GM23338 (cell line): ENCODE measurements at regions not wholly inside any gene's neighbourhood (a gene's known extent, or its start where the extent isn't known, plus 50 kb on each side); places are given as distances from the start of the nearest gene placed in this dataset.
A peak's percentile ranks its signal among the peaks of the same experiment; 100 is the strongest.

Experiments used
- ATAC-seq: fragments of 200-7000 bp; cut with Tn5 transposase; 3 replicates; pipeline ENCODE4 v1.9.1; 2020
- DNase-seq: peaks from one replicate; pipeline ENCODE4 v3.0.0-alpha.2; 2015; ENCODE audit warnings: low spot score
- H2AFZ ChIP-seq: fragments of 200-600 bp; sonication (generic); 2 replicates; pipeline ENCODE4 v1.8.0; 2016; ENCODE audit warnings: antibody characterized with exemption, mild to moderate bottlenecking, moderate library complexity
- H3F3A ChIP-seq: fragments of 200-600 bp; sonication (generic); replicated peaks from 2 replicates; pipeline ENCODE4 v1.8.0; 2017; ENCODE audit warnings: antibody characterized with exemption, mixed run types, low read depth
- H3K27ac ChIP-seq: fragments of 200-600 bp; sonication (generic); 2 replicates; pipeline ENCODE4 v1.6.1; 2016; ENCODE audit warnings: low read depth
- H3K27me3 ChIP-seq: fragments of 200-600 bp; sonication (generic); 2 replicates; pipeline ENCODE4 v1.8.0; 2016; ENCODE audit warnings: mild to moderate bottlenecking, mixed run types, moderate library complexity; ENCODE audit not compliant: insufficient read depth
- H3K36me3 ChIP-seq: fragments of 200-600 bp; sonication (generic); 2 replicates; pipeline ENCODE4 v1.8.0; 2016; ENCODE audit warnings: mild to moderate bottlenecking; ENCODE audit not compliant: insufficient read depth
- H3K4me1 ChIP-seq: fragments of 200-600 bp; sonication (generic); 2 replicates; pipeline ENCODE4 v1.8.0; 2016; ENCODE audit warnings: mild to moderate bottlenecking, moderate library complexity; ENCODE audit not compliant: insufficient read depth
- H3K4me2 ChIP-seq: fragments of 200-600 bp; sonication (generic); 2 replicates; pipeline ENCODE4 v1.7.1; 2017; ENCODE audit warnings: mixed run types
- H3K4me3 ChIP-seq: fragments of 200-600 bp; sonication (generic); 2 replicates; pipeline ENCODE4 v1.6.1; 2016; ENCODE audit warnings: mixed run types
- H3K79me2 ChIP-seq: fragments of 200-600 bp; sonication (generic); replicated peaks from 2 replicates; pipeline ENCODE4 v1.8.0; 2017; ENCODE audit warnings: mild to moderate bottlenecking; ENCODE audit not compliant: insufficient read depth
- H3K9me2 ChIP-seq: fragments of 200-600 bp; sonication (generic); 2 replicates; pipeline ENCODE4 v1.8.0; 2017; ENCODE audit not compliant: insufficient read depth
- H4K20me1 ChIP-seq: fragments of 200-600 bp; sonication (generic); replicated peaks from 2 replicates; pipeline ENCODE4 v1.8.0; 2017; ENCODE audit warnings: mild to moderate bottlenecking; ENCODE audit not compliant: insufficient read depth
- H3K27ac Mint-ChIP-seq: 2 replicates; pipeline ENCODE4 v1.8.0; 2020; ENCODE audit warnings: inconsistent platforms, mild to moderate bottlenecking, moderate library complexity, mixed read lengths
- H3K27me3 Mint-ChIP-seq: 3 replicates; pipeline ENCODE4 v1.8.0; 2022; ENCODE audit warnings: low read depth, mild to moderate bottlenecking, moderate library complexity, mixed read lengths, inconsistent platforms; ENCODE audit not compliant: insufficient read depth, poor library complexity
- H3K36me3 Mint-ChIP-seq: 3 replicates; pipeline ENCODE4 v1.8.0; 2021; ENCODE audit warnings: low read depth, mild to moderate bottlenecking, inconsistent platforms, moderate library complexity, mixed read lengths
- H3K4me1 Mint-ChIP-seq: 3 replicates; pipeline ENCODE4 v1.8.0; 2020; ENCODE audit warnings: mild to moderate bottlenecking, inconsistent platforms, mixed read lengths
- H3K4me3 Mint-ChIP-seq: 3 replicates; pipeline ENCODE4 v1.8.0; 2021; ENCODE audit warnings: moderate library complexity, mild to moderate bottlenecking, inconsistent platforms, mixed read lengths
- H3K9me3 Mint-ChIP-seq: 3 replicates; pipeline ENCODE4 v1.8.0; 2020; ENCODE audit warnings: moderate library complexity, mild to moderate bottlenecking, inconsistent platforms, mixed read lengths
- EZH2 ChIP-seq: fragments of 200-600 bp; sonication (generic); IDR thresholded peaks from one replicate; pipeline ENCODE4 v1.8.0; 2017; ENCODE audit warnings: antibody characterized with exemption, mild to moderate bottlenecking, low read depth; ENCODE audit not compliant: unreplicated experiment
- EZH2phosphoT487 ChIP-seq: fragments of 200-600 bp; sonication (generic); IDR thresholded peaks from one replicate; pipeline ENCODE4 v1.8.1; 2018; ENCODE audit warnings: antibody characterized with exemption; ENCODE audit not compliant: unreplicated experiment
- JUNB ChIP-seq: IDR thresholded peaks from one replicate; pipeline ENCODE4 v1.6.1; 2016; ENCODE audit warnings: antibody characterized with exemption; ENCODE audit not compliant: unreplicated experiment
- REST ChIP-seq: IDR thresholded peaks from one replicate; pipeline ENCODE4 v1.6.1; 2018; ENCODE audit warnings: antibody characterized with exemption; ENCODE audit not compliant: unreplicated experiment
- STAT1 ChIP-seq: IDR thresholded peaks from one replicate; pipeline ENCODE4 v1.6.1; 2016; ENCODE audit warnings: antibody characterized with exemption; ENCODE audit not compliant: unreplicated experiment
- ZNF462 ChIP-seq: fragments of 250-450 bp; sonication (Bioruptor Pico); IDR thresholded peaks from 2 replicates; pipeline ENCODE4 v1.5.0; 2020; ENCODE audit warnings: mild to moderate bottlenecking, moderate library complexity
- TF ChIP-seq, protein P1 (sequence below): IDR thresholded peaks from 2 replicates; pipeline ENCODE4 v1.6.1; 2016; ENCODE audit warnings: antibody characterized with exemption

- no peak for TF ChIP-seq ZNF462 (CRISPR knock-in tag)
- TF ChIP-seq, protein P1, sequence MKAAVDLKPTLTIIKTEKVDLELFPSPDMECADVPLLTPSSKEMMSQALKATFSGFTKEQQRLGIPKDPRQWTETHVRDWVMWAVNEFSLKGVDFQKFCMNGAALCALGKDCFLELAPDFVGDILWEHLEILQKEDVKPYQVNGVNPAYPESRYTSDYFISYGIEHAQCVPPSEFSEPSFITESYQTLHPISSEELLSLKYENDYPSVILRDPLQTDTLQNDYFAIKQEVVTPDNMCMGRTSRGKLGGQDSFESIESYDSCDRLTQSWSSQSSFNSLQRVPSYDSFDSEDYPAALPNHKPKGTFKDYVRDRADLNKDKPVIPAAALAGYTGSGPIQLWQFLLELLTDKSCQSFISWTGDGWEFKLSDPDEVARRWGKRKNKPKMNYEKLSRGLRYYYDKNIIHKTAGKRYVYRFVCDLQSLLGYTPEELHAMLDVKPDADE, result no peak
- TF ChIP-seq EZH2, result no peak
- TF ChIP-seq EZH2phosphoT487, result no peak
- no peak for TF ChIP-seq JUNB
These were observed 92.9 kb upstream of the CLINT1 start (continued) for GRCh38 chr5:157951673-157952373.

- no peak for ATAC-seq
- H3K4me2 ChIP-seq, result no peak overlapping the region
- no peaks in the 10 kb centered on the region for H3K79me2 ChIP-seq
- TF ChIP-seq, protein P1, result no peak
- no peak for TF ChIP-seq STAT1
- TF ChIP-seq REST, result no peak
These were observed 90.6 kb upstream of the CLINT1 start for GRCh38 chr5:157949520-157949919.

More at GRCh38 chr5:157949520-157949919, 90.6 kb upstream of the CLINT1 start:
- H3K27ac Mint-ChIP-seq, result peak overlapping the region; percentile 74; the same call in 1 of the 2 replicates
- H3K36me3 Mint-ChIP-seq, result no peaks in the 10 kb centered on the region
- no peaks in the 10 kb centered on the region for H3K36me3 ChIP-seq
- H3K27ac ChIP-seq, result no peak overlapping the region
- H3K4me1 ChIP-seq, result peaks cover 24% of the 10 kb centered on the region
- H3K27me3 Mint-ChIP-seq, result peaks cover 11% of the 10 kb centered on the region
- no peak overlapping the region for H3K4me3 ChIP-seq
- peaks cover 4% of the 10 kb centered on the region for H3F3A ChIP-seq
- H3K9me3 Mint-ChIP-seq, result no peaks in the 10 kb centered on the region
- no peaks in the 10 kb centered on the region for H4K20me1 ChIP-seq
- no peak for DNase-seq
- no peaks in the 10 kb centered on the region for H3K27me3 ChIP-seq
- H3K4me1 Mint-ChIP-seq, result peaks cover 28% of the 10 kb centered on the region
- no peaks in the 10 kb centered on the region for H3K9me2 ChIP-seq
- H3K4me3 Mint-ChIP-seq, result no peak overlapping the region
- H2AFZ ChIP-seq, result no peak overlapping the region
